ENCODE measurements at regions not wholly inside any gene's neighbourhood (a gene's known extent, or its start where the extent isn't known, plus 50 kb on each side); places are given as distances from the start of the nearest gene placed in this dataset.

DNA sequence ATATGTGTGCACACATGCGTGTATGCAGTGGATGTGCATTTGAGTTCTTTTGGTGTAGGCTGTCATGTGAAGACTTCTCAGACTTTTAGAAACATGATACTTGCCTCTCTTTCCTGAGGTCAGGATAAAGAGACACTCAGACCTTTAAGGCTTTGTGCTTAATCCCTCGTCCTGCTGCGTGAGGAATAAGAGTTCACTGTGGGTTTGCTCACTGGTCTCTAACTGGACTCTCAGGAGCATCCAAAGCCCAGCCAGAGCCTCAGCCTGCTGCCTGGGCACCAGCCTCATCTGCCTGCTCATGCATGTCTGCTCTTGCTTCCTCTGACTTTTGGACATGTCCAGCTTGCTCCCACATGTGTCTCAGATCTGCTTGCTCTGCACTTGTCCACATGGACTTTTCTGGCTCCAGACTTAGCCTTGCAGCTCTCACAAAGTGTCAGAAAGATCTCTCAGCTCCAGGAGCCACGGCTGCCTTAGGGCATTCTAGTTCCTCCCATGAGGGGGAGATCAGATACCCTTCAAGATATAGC, 65.1 kb upstream of the ZNF366 start:
- TF ChIP-seq, protein P1, sequence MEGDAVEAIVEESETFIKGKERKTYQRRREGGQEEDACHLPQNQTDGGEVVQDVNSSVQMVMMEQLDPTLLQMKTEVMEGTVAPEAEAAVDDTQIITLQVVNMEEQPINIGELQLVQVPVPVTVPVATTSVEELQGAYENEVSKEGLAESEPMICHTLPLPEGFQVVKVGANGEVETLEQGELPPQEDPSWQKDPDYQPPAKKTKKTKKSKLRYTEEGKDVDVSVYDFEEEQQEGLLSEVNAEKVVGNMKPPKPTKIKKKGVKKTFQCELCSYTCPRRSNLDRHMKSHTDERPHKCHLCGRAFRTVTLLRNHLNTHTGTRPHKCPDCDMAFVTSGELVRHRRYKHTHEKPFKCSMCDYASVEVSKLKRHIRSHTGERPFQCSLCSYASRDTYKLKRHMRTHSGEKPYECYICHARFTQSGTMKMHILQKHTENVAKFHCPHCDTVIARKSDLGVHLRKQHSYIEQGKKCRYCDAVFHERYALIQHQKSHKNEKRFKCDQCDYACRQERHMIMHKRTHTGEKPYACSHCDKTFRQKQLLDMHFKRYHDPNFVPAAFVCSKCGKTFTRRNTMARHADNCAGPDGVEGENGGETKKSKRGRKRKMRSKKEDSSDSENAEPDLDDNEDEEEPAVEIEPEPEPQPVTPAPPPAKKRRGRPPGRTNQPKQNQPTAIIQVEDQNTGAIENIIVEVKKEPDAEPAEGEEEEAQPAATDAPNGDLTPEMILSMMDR (IDR thresholded peaks at IDR 0.05), result no peak
- Histone ChIP-seq H3K36me3 (no peaks in the 10 kb centered on the region), H3K4me3 (no peak overlapping the region), H3K9me3 (no peaks in the 10 kb centered on the region), H3K4me1 (no peaks in the 10 kb centered on the region), H3K27me3 (no peaks in the 10 kb centered on the region), H3K27ac (no peak overlapping the region)
- DNase-seq (no peak), ATAC-seq (no peak)
- intact Hi-C loops (cut with DNase I), result no loop called here

DNA sequence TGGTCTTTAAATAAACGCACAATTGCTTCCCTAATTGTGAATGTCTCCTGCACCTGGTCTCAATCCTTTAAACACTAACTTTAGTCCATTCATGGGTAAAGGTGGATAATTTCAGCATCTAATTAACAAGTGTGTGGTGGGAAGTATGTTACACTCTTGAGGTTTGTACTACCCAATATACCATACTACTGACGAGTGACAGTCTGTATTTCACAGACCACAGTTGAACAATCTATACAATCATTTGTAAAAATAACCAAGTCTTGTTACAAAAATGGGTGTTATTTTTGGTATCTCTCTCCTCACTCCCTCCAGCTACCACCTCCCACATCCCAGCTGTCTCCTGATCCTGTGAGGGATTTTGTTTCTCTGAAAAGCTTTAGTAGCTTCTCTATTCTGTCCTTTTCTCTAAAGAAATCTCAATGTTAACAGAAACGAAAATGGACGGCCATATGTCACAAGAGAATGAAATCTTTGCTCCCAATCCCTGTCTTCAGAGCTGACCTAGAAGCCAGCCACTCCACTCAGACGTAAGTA, 62.3 kb upstream of the ZNF366 start:
- no peak overlapping the region for H3K4me3 ChIP-seq
- no peaks in the 10 kb centered on the region for H3K4me1 ChIP-seq
- H3K36me3 ChIP-seq, result no peaks in the 10 kb centered on the region
- no peak overlapping the region for H3K27ac ChIP-seq
- TF ChIP-seq, protein P1 (IDR thresholded peaks at IDR 0.05), result no peak
- ATAC-seq (no peak), DNase-seq (no peak)
- no peaks in the 10 kb centered on the region for H3K9me3 ChIP-seq
- no peaks in the 10 kb centered on the region for H3K27me3 ChIP-seq
- intact Hi-C loops (cut with DNase I), result no loop called here

DNA sequence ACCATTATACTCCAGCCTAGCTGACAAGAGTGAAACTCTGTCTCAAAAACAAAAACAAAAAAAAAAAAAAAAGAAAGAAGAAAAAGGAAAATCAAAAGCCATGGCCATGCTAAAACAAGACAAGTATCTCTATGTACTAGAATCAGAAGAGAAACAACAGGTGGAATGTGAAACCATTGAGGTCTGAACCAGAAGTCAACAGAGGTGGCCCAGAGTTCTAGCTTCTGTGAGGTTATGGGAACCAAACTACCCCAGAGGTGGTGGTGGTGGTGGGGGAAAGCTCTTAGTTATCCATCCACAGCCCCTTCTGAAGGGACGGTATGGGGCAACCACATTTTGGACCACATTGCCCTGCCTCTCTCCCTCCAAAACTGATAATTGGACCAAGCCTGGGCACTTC, 59.5 kb upstream of the ZNF366 start:
- no peaks in the 10 kb centered on the region for H3K9me3 ChIP-seq
- H3K27me3 ChIP-seq, result no peaks in the 10 kb centered on the region
- H3K27ac ChIP-seq, result no peak overlapping the region
- intact Hi-C loops (cut with DNase I), result no loop called here
- ATAC-seq (no peak), DNase-seq (no peak)
- H3K4me3 ChIP-seq, result no peak overlapping the region
- H3K4me1 ChIP-seq, result no peaks in the 10 kb centered on the region
- no peaks in the 10 kb centered on the region for H3K36me3 ChIP-seq
- TF ChIP-seq, protein P1 (IDR thresholded peaks at IDR 0.05), result no peak

DNA sequence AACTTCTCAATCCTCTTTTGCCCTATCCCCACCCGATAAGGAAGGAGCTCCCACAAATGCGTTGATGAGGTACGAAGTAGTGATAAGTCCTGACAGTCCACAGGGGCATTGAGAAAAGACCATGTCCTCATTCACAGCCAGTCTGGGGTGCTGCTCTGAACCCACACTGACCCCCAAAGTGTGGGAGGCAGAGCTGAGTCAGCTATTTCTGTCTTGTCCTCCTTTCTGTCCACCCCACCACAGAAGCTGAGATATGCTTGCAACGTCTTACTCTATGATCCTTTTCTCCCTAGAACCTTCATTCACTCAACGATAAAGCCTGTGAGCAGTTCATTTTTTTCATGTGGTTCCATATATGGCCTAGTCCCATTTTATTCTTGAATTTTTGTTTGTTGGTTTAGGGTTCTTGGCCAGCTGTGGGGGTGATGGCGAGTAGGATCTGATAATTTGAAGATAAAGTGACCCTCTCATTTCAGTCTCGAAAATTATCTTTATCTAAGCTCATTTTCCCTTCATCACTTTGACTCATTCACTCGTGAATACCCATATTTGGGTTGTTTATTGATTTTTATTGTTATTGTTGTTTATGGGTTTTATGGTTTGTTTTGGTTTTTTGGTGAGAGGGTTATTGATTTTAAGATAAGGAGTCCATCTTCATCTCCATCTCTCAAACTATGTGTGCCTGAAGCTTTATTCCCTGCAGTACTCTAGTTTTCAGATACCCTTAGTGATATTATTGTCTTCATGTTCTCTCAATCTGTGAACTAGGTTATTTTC, 58.5 kb upstream of the ZNF366 start:
- ATAC-seq (no peak), DNase-seq (no peak)
- intact Hi-C loops (cut with DNase I), result no loop called here
- no peaks in the 10 kb centered on the region for H3K36me3 ChIP-seq
- TF ChIP-seq, protein P1 (IDR thresholded peaks at IDR 0.05), result no peak
- no peaks in the 10 kb centered on the region for H3K4me1 ChIP-seq
- H3K27me3 ChIP-seq, result no peaks in the 10 kb centered on the region
- no peaks in the 10 kb centered on the region for H3K9me3 ChIP-seq
- H3K27ac ChIP-seq, result no peak overlapping the region
- no peak overlapping the region for H3K4me3 ChIP-seq

DNA sequence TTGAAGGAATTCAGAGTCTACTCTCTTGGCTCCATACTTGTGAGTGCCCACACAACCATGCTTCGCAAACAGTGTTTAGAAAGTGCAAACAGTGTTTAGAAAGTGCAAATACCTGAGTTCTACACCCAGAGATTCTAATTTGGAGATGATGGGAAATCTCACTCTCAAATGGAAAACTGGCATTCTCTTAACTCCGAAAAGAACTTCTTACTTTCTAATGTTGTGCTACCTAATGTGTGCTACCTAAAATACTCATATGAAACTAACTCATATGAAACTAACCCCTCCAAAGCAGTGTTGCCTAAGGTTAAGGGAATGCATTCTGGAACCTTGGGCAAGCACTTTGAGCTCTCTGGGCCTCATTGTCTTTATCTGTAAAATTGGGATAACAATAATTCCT, 55.5 kb upstream of the ZNF366 start:
- Histone ChIP-seq H3K27me3 (no peaks in the 10 kb centered on the region), H3K27ac (no peak overlapping the region), H3K4me3 (no peak overlapping the region), H3K9me3 (no peaks in the 10 kb centered on the region), H3K4me1 (no peaks in the 10 kb centered on the region), H3K36me3 (no peaks in the 10 kb centered on the region)
- ATAC-seq (no peak), DNase-seq (no peak)
- intact Hi-C loops (cut with DNase I), result no loop called here
- TF ChIP-seq, protein P1 (IDR thresholded peaks at IDR 0.05), result no peak

All from upper lobe of right lung (tissue), 1 donor.